ENCODE measurements at regions not wholly inside any gene's neighbourhood (a gene's known extent, or its start where the extent isn't known, plus 50 kb on each side); places are given as distances from the start of the nearest gene placed in this dataset.

- H3K4me3 ChIP-seq: no peak overlapping the region
- intact Hi-C loops (cut with DNase I; ENCODE audit: low total_unique reads): no loop called here
- H3K4me1 ChIP-seq: no peaks in the 10 kb centered on the region
- no peaks in the 10 kb centered on the region for H3K27me3 ChIP-seq
- H3K9me3 ChIP-seq: no peaks in the 10 kb centered on the region
- no peaks in the 10 kb centered on the region for H3K36me3 ChIP-seq
- DNase-seq: no peak
- TF ChIP-seq POLR2A (IDR thresholded peaks at IDR 0.05) (no peak), CTCF (IDR thresholded peaks at IDR 0.05) (no peak)
- no peak overlapping the region for H3K27ac ChIP-seq
Observed at GRCh38 chr6:120431841-120432240, 902.4 kb downstream of the TBC1D32 start.

GRCh38 chr6:120411394-120411793 lies 922.9 kb downstream of the TBC1D32 start:
- no peak overlapping the region for H3K4me3 ChIP-seq
- TF ChIP-seq CTCF (IDR thresholded peaks at IDR 0.05) (no peak), POLR2A (IDR thresholded peaks at IDR 0.05) (no peak)
- H3K27me3 ChIP-seq: no peaks in the 10 kb centered on the region
- no peak for DNase-seq
- no peak overlapping the region for H3K27ac ChIP-seq
- intact Hi-C loops (cut with DNase I; ENCODE audit: low total_unique reads): no loop called here
- H3K4me1 ChIP-seq: no peaks in the 10 kb centered on the region
- no peaks in the 10 kb centered on the region for H3K36me3 ChIP-seq
- H3K9me3 ChIP-seq: no peaks in the 10 kb centered on the region

GRCh38 chr6:120410586-120410985 lies 923.7 kb downstream of the TBC1D32 start:
- Histone ChIP-seq H3K27ac (no peak overlapping the region), H3K4me3 (no peak overlapping the region), H3K4me1 (no peaks in the 10 kb centered on the region), H3K9me3 (no peaks in the 10 kb centered on the region), H3K27me3 (no peaks in the 10 kb centered on the region), H3K36me3 (no peaks in the 10 kb centered on the region)
- intact Hi-C loops (cut with DNase I; ENCODE audit: low total_unique reads): no loop called here
- no peak for DNase-seq
- TF ChIP-seq CTCF (IDR thresholded peaks at IDR 0.05): no peak
- no peak for TF ChIP-seq POLR2A (IDR thresholded peaks at IDR 0.05)

- no peak overlapping the region for H3K4me3 ChIP-seq
- H3K27ac ChIP-seq: no peak overlapping the region
- DNase-seq: no peak
- intact Hi-C loops (cut with DNase I; ENCODE audit: low total_unique reads): no loop called here
- no peaks in the 10 kb centered on the region for H3K4me1 ChIP-seq
- H3K27me3 ChIP-seq: no peaks in the 10 kb centered on the region
- TF ChIP-seq CTCF (IDR thresholded peaks at IDR 0.05): no peak
- no peak for TF ChIP-seq POLR2A (IDR thresholded peaks at IDR 0.05)
- H3K9me3 ChIP-seq: no peaks in the 10 kb centered on the region
- H3K36me3 ChIP-seq: no peaks in the 10 kb centered on the region
Observed at GRCh38 chr6:120407696-120408095, 926.6 kb downstream of the TBC1D32 start.

- Histone ChIP-seq H3K27me3 (no peaks in the 10 kb centered on the region), H3K9me3 (no peaks in the 10 kb centered on the region), H3K36me3 (no peaks in the 10 kb centered on the region), H3K4me1 (no peaks in the 10 kb centered on the region), H3K27ac (no peak overlapping the region), H3K4me3 (no peak overlapping the region)
- intact Hi-C loops (cut with DNase I; ENCODE audit: low total_unique reads): no loop called here
- TF ChIP-seq POLR2A (IDR thresholded peaks at IDR 0.05): no peak
- no peak for TF ChIP-seq CTCF (IDR thresholded peaks at IDR 0.05)
- DNase-seq: no peak
Observed at GRCh38 chr6:120405947-120406346, 928.3 kb downstream of the TBC1D32 start.

Measured in uterus (tissue), 3 donors.